HUDEP-2 (cell line): ENCODE measurements at regions not wholly inside any gene's neighbourhood (a gene's known extent, or its start where the extent isn't known, plus 50 kb on each side); places are given as distances from the start of the nearest gene placed in this dataset.
A peak's percentile ranks its signal among the peaks of the same experiment; 100 is the strongest.
"Not testable (repeated sequence)": the region's sequence is repeated elsewhere in the genome, so short reads cannot be mapped to it uniquely, and the experiment has no call there.

Experiments used
- DNase-seq, 76 experiments: peaks; one replicate each; lab custom pipeline; 2025; ENCODE audit not compliant: unreplicated experiment in 76 of 76; lab: John Stamatoyannopoulos, UW

DNA sequence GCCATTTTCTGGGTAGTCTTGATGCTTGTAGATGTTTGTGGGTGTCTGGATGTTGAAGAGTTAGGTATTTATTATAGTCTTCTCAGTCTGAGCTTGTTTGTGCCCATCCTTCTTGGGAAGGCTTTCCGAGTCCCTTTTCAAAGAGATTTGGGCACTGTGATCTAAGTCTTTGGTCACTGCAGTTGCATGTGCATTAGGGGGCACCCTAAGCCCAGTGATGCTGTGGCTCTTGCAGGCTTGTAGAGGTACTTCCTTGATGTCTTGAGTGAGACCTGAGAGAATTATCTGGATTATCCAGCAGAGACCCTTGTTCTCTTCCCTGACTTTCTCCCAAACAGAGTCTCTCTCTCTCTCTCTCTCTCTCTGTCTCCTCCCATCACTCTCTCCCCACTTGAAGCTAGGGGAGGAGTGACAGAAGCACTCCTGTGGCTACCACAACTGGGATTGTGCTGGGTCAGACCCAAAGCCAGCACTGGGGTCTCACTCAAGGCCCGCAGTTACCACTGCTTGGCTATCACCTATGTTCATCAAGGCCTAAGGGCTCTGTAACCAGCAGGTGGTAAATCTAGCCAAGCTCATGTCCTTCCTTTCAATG lies 68.5 kb downstream of the TMCO5A start:
- peak in 43 of 76 experiments; percentile 3 to 76 (median 27) for DNase-seq

DNA sequence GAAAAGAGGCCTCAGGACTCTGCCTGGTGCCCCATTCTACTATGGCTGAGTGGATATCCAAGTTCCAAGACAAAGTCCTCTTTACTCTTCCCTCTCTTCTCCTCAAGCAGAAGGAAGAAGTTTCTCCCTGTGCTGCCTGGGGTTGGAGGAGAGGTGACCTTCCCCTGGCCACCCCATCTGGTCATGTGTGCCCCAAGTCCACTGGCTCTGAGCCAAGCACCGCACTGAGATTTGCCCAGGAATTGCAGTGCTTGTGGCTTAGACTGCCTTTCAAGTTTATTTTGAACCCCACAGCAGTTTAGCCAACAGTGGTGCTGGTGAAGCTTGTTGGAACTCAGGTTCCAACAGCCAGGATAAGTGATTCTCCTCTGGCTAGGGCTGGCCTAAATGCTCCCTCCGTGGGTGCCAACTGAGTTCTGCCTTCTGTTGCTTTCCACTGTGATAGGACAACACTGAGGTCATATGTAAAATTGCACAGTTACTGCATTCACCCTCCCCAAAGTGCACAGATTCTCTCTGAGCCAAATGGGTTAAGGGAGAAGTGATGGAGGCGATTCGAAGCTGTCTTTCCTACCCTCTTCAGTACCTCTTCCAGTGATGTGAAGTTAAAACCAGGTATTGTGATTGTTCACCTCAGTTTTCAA lies 69.9 kb downstream of the TMCO5A start:
- no peak for DNase-seq

DNA sequence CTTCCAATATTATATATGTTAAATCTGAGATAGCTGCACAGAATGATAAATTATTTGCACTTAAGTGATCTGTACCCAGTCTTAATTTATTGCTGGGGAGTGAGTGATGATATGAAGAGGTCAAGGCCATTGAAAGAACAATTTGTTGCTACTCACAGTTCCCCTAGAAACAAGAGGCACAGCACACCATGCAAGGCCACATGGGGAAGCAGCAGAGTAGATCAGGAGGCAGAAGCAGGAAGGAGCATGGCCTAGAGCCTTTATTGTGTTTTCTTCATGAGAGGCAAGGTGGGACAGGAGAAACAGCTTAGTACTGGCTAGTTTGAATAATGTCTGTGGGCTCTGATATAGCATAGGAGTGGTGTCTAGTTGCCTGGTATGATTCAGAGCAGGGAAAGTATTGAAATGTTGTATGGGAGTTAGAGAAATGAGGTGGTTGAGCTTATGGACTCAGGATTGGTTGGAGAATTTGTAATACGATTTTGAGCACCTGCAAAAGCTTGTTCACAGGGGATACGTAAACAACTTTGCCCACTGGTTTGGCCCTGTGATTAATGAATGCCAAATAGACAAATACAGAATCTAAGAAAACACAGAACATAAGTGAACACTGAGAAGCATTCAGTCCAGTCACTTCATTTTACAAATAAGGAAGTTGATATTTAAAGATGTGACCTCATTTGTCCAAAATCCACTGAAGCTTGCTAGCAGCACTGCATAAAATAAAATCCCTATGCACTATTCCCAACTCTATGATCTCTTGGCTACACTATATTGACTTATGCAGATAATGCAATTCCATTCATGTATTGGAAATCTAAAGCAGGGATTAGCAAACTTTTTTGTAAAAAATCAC lies 71.7 kb downstream of the TMCO5A start:
- DNase-seq: no peak

DNA sequence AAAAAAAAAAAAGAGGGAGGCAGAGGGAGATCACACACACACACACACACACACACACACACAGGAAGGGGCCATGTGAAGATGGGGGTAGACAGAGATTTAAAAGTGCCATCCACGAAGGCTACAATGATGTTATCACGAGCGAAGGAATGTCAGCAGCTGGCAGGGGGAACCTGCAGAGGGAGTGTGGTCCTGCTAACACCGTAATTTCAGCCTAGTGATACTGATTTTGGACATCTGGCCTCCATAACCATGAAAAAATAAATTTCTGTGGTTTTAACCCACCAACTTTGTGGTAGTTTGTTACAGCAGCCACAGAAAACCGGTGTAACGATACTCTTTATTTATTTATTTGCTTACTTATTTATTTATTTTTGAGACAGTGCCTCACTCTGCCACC lies 76.0 kb downstream of the TMCO5A start:
- DNase-seq: no peak

DNA sequence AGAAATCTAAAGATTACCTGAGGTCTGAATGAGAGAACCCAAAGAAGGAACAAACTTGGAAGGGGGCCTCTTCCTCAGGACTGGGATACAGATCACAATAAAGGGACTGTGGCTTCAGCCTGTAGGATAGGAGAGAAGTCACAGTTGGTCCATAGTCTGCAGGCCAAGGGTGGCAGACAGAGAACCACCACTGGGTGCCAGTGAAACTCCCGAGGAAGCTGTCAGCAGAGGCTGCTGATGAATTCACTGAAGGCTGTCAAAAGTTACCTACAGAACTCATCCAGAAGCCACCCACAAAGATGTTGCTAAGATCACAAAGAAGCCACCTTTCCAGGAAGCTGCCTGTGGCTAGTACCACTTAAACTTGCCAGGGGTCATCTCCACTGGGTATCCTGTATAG lies 78.5 kb downstream of the TMCO5A start:
- peak in 1 of 76 experiments; percentile 12 for DNase-seq

DNA sequence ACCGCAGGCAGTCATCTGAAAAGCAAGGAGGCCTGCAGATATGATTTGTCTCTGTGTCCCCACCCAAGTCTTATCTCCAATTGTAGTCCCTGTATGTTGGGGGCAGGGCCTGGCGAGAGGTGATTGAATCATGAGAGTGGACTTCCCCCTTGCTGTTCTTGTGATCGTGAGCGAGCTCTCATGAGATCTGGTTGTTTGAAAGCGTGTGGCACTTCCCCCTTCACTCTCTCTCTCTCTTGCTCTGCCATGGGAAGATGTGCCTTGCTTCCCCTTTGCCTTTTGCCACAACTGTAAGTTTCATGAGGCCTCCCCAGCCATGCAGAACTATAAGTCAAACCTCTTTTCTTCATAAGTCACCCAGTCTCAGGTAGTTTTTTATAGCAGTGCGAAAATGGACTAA lies 83.3 kb downstream of the TMCO5A start:
- peak in 10 of 76 experiments; percentile 1 to 38 (median 15) for DNase-seq

DNA sequence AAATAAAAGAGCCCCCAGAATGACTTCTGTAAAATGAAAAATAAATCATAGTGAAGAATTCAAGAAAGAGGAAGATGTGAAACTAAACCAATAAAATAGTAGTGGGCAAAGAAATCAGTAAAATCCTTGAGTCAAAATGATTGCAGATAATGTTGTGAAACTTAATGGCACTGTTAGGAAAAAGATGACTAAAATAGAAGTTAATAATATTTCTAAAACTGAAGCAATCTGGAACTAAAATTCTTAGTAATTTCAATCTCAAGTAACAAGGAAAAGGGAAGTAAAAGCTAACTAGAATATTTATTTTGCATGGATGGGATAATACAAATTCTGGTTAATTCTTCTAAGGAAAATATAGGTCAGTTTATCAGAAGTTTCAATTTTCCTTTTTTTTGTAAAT lies 84.6 kb downstream of the TMCO5A start:
- no peak for DNase-seq

DNA sequence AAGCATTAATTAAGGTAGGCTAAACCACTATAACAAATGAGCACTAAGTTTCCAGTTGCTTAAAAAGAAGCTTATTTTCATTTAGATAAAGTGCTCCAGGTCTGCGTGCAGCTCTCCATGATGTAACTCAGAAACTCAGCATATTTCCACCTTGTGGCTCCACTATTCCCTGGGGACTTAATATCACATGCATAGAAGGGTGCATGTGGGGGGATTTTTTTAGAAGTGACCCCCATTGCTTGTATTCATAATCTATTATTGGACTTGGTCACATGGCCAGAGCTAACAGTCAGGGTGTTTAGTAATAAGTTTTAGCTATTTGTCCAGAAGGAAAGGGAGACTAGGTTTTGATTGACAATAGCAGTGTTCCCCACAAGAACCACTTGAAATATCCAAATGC lies 86.8 kb downstream of the TMCO5A start:
- no peak for DNase-seq

DNA sequence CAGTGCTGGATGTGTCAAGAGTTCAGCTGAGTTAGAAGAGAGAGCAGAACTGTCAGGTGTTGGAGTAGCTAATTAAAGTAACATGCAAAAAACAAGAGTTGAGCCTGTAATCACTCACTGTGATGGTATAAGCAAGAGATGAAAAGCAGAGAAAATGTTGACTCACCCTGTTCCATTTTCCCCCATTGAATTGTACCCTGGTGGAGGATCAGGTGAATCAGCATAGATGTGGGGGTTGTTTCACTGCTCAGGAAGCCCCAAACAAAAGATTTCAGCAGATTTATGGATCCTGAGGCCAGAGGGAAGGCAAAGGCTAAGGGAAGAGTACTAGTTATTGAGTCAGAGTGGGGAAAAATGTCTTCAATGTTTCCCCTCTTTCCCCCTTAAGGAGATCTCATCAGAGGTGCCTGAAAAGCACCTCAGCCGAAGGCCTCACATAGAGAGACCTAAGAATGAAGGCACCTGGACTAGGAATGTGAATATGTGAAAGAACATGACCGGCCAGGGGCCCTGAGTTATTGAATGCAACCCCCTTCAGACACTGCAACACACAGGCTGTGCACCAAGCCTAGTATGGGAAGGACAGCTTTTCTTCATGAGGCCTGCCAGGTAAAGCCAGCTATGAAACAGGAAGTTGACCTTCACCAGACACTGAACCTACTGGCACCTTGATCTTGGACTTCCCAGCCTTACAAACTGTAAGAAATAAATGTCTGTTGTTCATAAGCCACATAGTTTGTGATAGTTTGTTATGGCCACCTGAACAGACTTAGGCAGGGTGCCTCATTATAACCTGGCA lies 90.1 kb downstream of the TMCO5A start:
- DNase-seq: no peak

DNA sequence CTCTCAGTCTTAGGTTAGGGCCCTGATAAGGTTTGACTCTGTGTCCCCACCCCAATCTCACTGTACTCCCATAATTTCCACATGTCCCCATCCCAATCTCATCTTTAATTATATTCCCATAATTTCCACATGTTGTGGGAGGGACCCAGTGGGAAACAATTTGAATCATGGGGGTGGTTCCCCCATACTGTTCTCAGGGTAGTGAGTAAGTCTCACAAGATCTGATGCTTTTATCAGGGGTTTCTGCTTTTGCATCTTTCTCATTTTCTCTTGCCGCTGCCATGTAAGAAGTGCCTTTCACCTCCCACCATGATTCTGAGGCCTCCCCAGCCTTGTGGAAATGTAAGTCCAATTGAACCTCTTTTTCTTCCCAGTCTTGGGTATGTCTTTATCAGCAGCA lies 91.2 kb downstream of the TMCO5A start:
- not testable (repeated sequence) for DNase-seq

DNA sequence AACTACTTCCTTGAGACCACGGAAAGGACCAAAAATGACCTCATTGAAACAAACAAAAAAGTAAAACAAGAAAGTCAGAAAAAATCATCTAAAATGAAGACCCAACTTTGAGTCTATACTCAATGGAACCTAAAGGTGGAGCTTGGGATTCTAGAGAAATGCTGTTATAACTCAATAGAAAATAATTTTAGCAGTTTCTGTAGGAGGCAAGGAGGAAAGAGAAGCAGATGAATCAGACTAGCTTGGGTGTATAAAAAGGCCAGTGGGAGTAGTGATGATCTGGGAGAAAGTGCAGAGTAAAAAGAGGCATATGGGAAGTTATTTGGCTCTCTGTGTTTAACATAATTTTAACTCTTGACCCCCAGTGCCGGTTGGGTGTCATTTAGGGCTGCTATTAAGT lies 94.4 kb downstream of the TMCO5A start:
- DNase-seq: no peak

DNA sequence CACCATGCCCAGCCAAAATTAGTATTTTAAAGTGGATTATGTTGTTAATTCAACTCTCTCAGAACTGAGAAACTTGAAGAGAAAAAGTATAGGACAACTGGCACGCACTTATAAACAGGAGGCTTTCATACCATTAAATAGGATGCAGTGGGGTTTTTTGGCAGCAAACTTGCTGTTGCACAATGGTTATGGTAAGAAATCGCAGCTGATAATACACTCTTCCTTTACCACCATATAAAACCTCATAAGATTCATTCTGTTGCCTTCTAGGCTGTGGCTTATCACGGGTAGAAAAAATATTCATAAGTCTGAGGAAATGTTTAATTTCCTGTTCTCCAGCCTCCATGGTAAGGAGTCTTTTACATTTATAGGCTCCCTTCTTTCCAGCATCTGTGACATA lies 95.3 kb downstream of the TMCO5A start:
- DNase-seq: no peak

DNA sequence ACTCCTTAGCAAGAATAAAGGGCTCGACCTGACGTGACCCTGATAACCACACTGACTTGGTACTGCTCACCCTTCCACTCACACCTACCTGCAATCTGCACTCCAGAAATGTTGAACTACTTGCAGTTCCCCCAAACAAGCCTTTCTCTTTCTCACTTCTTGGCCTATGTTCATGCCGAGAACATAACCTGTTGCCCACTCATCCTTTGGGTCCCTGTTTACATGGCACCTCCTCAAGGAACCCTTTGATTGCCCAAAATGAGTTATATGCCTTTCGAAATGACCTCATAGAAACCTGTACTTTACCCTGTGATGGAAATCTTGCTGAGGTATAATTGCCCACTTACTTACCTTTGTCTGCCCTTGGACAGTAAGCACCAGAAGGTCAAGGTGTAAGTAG lies 96.2 kb downstream of the TMCO5A start:
- DNase-seq: no peak

DNA sequence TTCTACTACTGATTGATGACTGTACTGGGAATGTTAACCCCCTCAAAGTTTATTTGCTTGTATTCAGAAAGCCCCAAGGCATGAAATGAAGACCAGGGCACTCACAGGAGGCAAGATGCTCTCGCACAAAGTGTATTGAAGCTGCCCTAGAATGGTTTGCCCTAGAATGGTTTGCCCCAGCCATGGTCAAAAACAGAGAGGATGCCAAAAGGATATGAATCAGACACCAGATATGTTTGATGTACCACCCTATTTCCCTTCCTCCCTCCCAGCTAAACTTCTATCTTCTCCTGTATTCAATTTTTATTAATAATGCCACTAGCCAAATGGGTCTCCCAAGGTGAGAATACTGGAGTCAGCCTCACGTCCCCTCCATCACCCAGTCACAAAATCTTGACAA lies 101.3 kb downstream of the TMCO5A start:
- no peak for DNase-seq

DNA sequence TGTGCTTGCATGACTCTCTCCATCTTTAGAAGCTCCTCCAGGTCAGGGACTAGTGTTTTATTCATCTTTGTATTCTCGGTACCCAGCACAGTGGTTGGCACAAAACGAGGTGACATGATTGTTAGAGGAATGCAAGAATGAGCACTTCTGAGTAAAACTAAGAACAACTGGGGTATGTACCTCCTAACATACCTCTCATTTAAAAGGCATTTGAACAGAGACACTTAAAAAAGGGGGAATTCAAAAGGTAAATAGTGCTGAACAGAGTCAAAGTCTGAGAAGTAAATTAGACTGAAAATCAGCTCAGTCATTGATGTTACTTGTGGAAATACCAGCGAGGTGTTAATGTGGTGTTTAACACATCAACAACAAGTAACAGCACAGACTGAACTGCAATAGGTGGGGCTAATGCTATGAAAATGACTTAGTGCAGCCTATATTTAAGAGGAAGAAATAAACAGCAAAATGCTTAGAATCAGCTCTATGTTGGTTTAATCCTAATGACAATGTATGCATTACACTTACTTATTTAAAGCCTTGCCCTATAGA lies 102.4 kb downstream of the TMCO5A start:
- no peak for DNase-seq

DNA sequence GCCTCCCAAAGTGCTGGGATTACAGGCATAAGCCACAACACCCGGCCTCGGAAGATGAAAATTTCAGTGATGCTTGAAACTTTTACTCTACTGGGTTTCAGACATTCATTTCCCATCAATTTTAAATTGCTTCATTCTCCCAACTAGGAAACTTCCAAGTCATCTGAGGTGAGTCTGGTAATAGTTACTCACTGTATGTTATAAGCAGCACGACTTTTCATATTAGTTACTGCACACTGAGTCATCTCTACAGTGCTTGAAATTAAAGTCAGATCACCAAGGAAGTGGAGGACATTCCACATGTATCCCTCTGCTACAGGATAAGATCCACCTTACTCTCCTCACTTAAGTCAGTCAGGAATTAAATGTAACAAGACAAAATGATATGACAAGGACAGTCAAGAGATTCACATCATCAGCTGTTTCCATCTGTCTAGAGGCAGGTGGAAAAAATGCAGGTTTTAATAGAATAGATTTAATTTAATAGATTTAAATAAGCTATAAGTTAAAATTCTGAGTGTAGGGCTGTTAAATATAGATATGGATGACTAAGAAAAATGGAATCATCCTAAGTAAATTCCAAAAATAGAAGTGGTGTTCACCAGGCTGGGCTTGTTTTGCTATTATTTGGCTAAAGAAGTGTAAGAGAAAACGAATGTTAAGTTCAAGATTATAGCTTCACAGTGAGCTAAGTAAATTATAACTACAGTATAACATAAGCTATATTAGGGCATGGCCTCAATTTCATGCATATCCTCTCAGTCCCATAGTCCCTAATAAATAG lies 104.4 kb downstream of the TMCO5A start:
- DNase-seq: no peak

DNA sequence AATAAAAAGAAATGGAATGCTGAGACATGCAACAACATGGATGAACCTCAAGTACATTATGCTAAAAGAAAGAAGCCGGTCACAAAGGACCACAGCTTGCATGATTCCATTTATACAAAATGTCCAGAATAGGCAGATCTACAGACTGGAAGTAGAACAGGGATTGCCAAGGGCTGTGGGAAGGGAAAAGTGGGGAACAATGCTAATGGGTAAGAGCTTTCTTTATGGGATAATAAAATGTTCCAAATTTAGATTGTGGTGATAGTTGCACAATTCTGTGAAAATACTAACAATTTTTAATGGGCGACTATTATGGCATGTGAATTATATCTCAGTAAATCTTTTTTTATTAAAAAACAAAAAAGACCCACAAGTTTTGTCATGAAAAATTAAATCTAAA lies 106.2 kb downstream of the TMCO5A start:
- DNase-seq: no peak

DNA sequence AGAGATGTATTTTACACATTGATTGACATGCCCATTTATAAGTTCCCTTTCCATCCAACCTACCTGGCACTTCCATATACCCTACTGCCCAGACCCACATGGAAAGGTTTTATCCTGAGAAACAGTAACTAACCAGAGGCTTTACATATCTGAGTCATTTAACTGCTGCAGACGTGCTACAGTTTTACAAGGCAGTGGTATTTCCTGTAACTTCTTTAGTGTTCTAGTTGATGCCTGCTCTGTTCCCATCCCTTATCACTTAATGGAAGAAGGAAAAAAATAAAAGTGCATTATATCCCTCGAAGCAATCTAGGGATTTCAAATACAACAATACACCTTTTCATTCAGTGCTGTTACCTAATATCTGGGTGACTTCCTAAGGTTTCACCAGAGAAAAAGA lies 107.1 kb downstream of the TMCO5A start:
- DNase-seq: no peak

DNA sequence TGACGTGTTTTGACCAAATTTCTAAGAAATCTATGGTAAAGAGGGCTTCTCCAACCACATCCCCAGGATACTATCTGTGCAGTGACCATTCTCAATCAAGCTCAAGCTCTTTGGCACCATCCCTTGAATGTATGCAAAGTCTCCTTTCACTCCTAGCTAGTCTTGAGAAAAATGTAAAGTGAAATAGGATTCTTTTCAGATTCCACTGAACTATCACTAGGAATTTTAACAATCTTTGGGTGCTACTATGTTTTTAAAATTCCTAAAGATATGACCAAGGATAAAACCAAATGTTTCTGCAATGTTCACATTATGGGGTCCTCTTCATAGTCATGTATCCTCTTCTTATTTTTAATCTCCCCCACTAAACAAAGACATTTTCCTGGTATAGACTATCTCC lies 107.8 kb downstream of the TMCO5A start:
- DNase-seq: no peak
